Thymus (tissue), 11 donors: ENCODE measurements at regions not wholly inside any gene's neighbourhood (a gene's known extent, or its start where the extent isn't known, plus 50 kb on each side); places are given as distances from the start of the nearest gene placed in this dataset.

Experiments
- DNase-seq, 9 donors: peaks; one replicate each; pipeline ENCODE4 v3.0.0-alpha.2; 2013; ENCODE audit warnings: low spot score in 9 of 9, low read depth in 6 of 9, missing footprints in 1 of 9
- H3K27ac ChIP-seq, 2 donors: one replicate each; pipeline ENCODE4 v1.5.1; 2013; ENCODE audit warnings: control low read depth in 1 of 2, low read depth in 1 of 2, low read length in 1 of 2, mild to moderate bottlenecking in 1 of 2, moderate library complexity in 1 of 2
- H3K27me3 ChIP-seq, 2 donors: one replicate each; pipeline ENCODE4 v1.5.1; 2013; ENCODE audit warnings: low read length in 1 of 2; ENCODE audit not compliant: control insufficient read depth in 2 of 2, insufficient read depth in 1 of 2
- H3K36me3 ChIP-seq, 2 donors: one replicate each; pipeline ENCODE4 v1.5.1; 2013; ENCODE audit warnings: low read length in 1 of 2, mild to moderate bottlenecking in 1 of 2, moderate library complexity in 1 of 2; ENCODE audit not compliant: control insufficient read depth in 2 of 2, insufficient read depth in 2 of 2
- H3K4me1 ChIP-seq, 2 donors: one replicate each; pipeline ENCODE4 v1.5.1; 2013; ENCODE audit warnings: low read length in 2 of 2; ENCODE audit not compliant: control insufficient read depth in 2 of 2, insufficient read depth in 2 of 2
- H3K4me3 ChIP-seq, 2 donors: one replicate each; pipeline ENCODE4 v1.5.1; 2013; ENCODE audit warnings: low read length in 2 of 2, control low read depth in 1 of 2, mild to moderate bottlenecking in 1 of 2
- H3K9me3 ChIP-seq, 2 donors: one replicate each; pipeline ENCODE4 v1.5.1; 2013; ENCODE audit warnings: low read length in 1 of 2, mild to moderate bottlenecking in 1 of 2; ENCODE audit not compliant: control insufficient read depth in 2 of 2, insufficient read depth in 1 of 2
- WGBS: extraction: QIAGEN DNeasy Blood & Tissue Kit; methylation state at CpG from one replicate; pipeline ENCODE4 v1.1.7; 2013; 5-methylcytosine and 5-hydroxymethylcytosine counted together
- donor health status: healthy.

DNA sequence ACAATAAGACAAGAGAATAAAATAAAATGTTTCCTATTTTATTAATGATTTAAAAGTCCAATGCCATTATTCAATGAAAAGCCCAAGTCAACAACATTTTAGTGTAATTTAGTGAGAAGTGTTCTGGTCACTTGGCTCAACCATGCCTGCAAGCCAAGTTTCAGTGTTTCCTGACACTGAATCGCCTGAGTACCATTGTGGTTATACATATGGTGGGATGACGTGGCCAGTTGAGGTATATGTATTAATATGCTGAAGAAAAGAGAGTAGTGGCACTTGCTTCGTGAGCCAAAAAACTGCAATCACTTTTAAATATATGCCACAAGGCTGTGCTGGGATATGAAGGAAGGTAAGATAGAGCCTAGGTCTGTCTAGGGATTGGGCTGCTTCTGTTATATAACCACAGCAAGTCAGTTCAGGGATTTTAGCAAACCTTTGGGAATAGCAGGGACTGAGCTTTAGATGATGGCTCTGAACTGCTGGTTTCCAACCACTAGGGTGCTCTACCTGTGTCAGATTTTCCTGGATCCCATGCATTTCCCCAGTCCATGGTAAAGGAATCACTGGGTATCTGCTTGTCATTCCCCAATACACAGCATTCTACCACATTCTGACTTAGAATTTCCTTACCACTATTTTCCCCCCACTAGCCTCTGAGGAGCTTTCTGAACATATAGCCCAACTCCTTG, 214.0 kb upstream of the PRPS1L1 start:
- Histone ChIP-seq H3K27me3 (no peaks in the 10 kb centered on the region), H3K36me3 (no peaks in the 10 kb centered on the region), H3K9me3 (no peaks in the 10 kb centered on the region), H3K27ac (no peak overlapping the region), H3K4me3 (no peak overlapping the region), H3K4me1 (peaks cover 4 to 5% of the 10 kb centered on the region in 2 donors)
- 74% methylated on average over 3 of the region's 3 CpGs for WGBS
- peak in 1 of 9 donors; percentile 2 for DNase-seq

GRCh38 chr7:18243731-18244130, 216.1 kb upstream of the PRPS1L1 start:
- 98% methylated on average over 3 of the region's 3 CpGs for WGBS

GRCh38 chr7:18250133-18250532, 222.5 kb upstream of the PRPS1L1 start:
- H3K4me3 ChIP-seq, result no peak overlapping the region
- H3K9me3 ChIP-seq, result no peaks in the 10 kb centered on the region
- H3K4me1 ChIP-seq, result no peaks in the 10 kb centered on the region
- H3K27me3 ChIP-seq, result no peaks in the 10 kb centered on the region
- H3K27ac ChIP-seq, result no peak overlapping the region
- no peaks in the 10 kb centered on the region for H3K36me3 ChIP-seq
- no peak for DNase-seq

More at GRCh38 chr7:18243731-18244130, 216.1 kb upstream of the PRPS1L1 start:
- DNase-seq, result no peak
- H3K4me3 ChIP-seq, result no peak overlapping the region
- H3K9me3 ChIP-seq, result no peaks in the 10 kb centered on the region
- peaks cover 4 to 5% of the 10 kb centered on the region in 2 donors for H3K4me1 ChIP-seq
- no peaks in the 10 kb centered on the region for H3K36me3 ChIP-seq
- no peaks in the 10 kb centered on the region for H3K27me3 ChIP-seq
- H3K27ac ChIP-seq, result no peak overlapping the region

GRCh38 chr7:18257711-18258110, 230.1 kb upstream of the PRPS1L1 start:
- no peak overlapping the region for H3K4me3 ChIP-seq
- H3K27me3 ChIP-seq, result no peaks in the 10 kb centered on the region
- no peaks in the 10 kb centered on the region for H3K4me1 ChIP-seq
- H3K9me3 ChIP-seq, result peaks cover 0 to 7% of the 10 kb centered on the region in 2 donors
- no peak for DNase-seq
- 93% methylated on average over 2 of the region's 2 CpGs for WGBS
- H3K27ac ChIP-seq, result no peak overlapping the region
- H3K36me3 ChIP-seq, result no peaks in the 10 kb centered on the region

DNA sequence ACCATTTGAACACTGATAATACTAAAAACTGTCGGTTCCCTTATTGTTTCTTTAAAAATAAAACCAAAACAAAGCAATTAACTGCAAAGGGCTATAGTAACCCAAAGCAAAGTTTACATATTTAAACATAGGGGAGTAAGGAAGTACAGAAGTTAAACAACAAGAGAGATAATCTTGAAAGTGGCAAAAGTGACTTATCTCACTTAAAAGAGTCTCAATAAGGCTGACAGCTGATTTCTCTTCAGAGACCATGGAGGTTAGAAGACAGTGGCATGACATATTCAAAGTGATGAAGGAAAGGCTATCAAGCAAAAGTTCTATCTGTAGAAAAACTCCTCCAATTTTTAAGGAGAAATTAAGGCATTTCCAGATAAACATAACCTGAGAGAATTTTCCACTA, 233.5 kb upstream of the HDAC9 start:
- 94% methylated on average over 1 of the region's 1 CpG for WGBS
- no peak overlapping the region for H3K4me3 ChIP-seq

GRCh38 chr7:18265611-18266281, 229.8 kb upstream of the HDAC9 start:
- no peak for DNase-seq
- no peak overlapping the region for H3K4me3 ChIP-seq
- H3K27ac ChIP-seq, result no peak overlapping the region
- 98% methylated on average over 4 of the region's 4 CpGs for WGBS
- no peaks in the 10 kb centered on the region for H3K27me3 ChIP-seq
- H3K9me3 ChIP-seq, result peaks cover 0 to 4% of the 10 kb centered on the region in 2 donors
- H3K36me3 ChIP-seq, result no peaks in the 10 kb centered on the region
- no peaks in the 10 kb centered on the region for H3K4me1 ChIP-seq

More for the DNA sequence above, 233.5 kb upstream of the HDAC9 start:
- no peaks in the 10 kb centered on the region for H3K36me3 ChIP-seq
- no peaks in the 10 kb centered on the region for H3K4me1 ChIP-seq
- DNase-seq, result no peak
- H3K9me3 ChIP-seq, result peaks cover 0 to 7% of the 10 kb centered on the region in 2 donors
- H3K27me3 ChIP-seq, result no peaks in the 10 kb centered on the region
- no peak overlapping the region for H3K27ac ChIP-seq

DNA sequence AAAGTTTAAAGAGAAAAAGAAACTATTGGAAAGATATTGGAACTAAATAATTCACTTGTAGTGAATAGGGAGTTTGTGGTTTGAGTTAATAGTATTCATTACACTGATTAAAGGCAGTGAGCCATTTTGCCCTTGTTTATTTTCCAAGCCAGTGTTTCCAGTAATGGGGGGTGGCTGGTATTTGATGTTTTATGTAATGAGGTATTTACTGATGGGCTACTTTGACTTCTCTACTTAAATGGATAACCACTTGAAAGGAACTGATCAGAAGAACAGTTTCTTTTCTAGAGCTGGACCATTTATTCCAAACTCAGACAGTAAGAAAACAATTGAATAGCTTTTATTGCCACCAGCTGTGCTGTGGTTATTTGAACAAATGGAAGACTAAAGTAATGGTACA, 227.0 kb upstream of the HDAC9 start:
- no peaks in the 10 kb centered on the region for H3K27me3 ChIP-seq
- no peak overlapping the region for H3K27ac ChIP-seq
- no peak overlapping the region for H3K4me3 ChIP-seq
- DNase-seq, result no peak
- no peaks in the 10 kb centered on the region for H3K36me3 ChIP-seq
- no peaks in the 10 kb centered on the region for H3K9me3 ChIP-seq
- H3K4me1 ChIP-seq, result no peaks in the 10 kb centered on the region

DNA sequence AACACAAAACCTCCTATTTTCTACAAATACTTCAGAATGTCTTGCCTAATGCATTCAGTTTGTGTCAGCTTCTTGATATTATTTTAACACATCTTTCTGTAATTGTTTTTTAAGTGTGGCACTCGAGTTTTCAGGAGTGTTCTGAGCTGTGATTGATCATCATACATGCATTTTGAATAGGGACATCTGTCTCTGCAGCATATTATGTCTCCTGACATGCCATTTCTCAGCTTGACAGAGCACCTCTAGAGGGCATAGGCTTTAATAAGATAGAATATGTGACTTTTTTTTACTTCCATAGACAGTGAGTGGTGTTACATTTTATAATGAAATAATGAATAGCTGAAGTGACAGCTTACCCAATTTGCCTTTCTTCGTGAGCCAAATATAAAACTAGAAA, 219.2 kb upstream of the HDAC9 start:
- no peak for DNase-seq
- 89% methylated on average over 2 of the region's 2 CpGs for WGBS
- no peak overlapping the region for H3K4me3 ChIP-seq
- no peaks in the 10 kb centered on the region for H3K36me3 ChIP-seq
- H3K27me3 ChIP-seq, result no peaks in the 10 kb centered on the region
- no peak overlapping the region for H3K27ac ChIP-seq
- no peaks in the 10 kb centered on the region for H3K4me1 ChIP-seq
- no peaks in the 10 kb centered on the region for H3K9me3 ChIP-seq

- Histone ChIP-seq H3K4me3 (no peak overlapping the region), H3K27ac (no peak overlapping the region), H3K27me3 (no peaks in the 10 kb centered on the region), H3K4me1 (no peaks in the 10 kb centered on the region), H3K9me3 (no peaks in the 10 kb centered on the region), H3K36me3 (no peaks in the 10 kb centered on the region)
- 97% methylated on average over 1 of the region's 1 CpG for whole genome bisulfite sequencing
- DNase-seq, result no peak
Measured at GRCh38 chr7:18278316-18278715, 217.2 kb upstream of the HDAC9 start.
